Endometrium (tissue), 2 donors: ENCODE measurements at regions not wholly inside any gene's neighbourhood (a gene's known extent, or its start where the extent isn't known, plus 50 kb on each side); places are given as distances from the start of the nearest gene placed in this dataset.

Experiments
- FAIRE-seq: peaks from 2 replicates; lab custom pipeline; 2012; peaks lifted over from hg19 to GRCh38; lab: Jason Lieb, UNC
- donor health status: control.
- donor health status: control.

DNA sequence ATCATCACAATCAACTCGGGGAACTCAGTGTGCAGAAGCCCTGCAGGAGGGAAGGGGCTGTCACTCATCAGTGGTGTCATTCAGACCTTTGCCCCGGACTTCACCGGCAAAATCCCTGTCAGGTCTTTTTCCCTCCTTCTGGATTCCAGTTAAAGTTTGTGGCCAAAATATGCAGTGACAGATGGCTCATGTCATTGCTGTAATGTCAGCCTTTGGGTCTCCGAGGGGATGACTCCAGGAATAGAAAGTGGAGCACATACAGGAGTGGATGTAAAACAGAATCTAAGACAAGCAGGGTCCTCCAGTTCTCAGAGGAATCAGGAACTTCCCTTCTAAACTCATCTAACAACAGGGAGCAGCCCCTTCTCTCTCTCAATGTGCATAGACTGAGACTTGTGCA lies 130.3 kb upstream of the RASSF8 start:
- FAIRE-seq = no peak

DNA sequence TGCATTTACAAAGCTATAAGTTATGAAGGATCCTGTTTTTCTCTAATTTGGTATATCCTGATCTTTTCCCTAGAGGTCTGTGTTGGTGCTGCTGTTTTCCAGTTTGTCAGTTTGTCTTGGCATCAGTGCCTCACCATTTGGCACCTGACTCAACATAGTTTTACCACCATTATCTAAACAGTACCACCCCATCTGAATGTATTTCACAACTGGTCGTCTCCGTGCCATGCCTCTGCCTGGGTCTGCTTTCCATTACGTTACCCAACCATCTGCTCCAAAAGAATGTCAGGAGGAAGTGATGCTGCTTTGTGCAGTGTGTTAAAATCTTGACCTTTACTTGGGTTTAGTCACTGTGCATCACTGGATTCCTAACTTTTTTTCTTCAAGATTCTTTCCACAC lies 129.3 kb upstream of the RASSF8 start:
- FAIRE-seq = no peak

DNA sequence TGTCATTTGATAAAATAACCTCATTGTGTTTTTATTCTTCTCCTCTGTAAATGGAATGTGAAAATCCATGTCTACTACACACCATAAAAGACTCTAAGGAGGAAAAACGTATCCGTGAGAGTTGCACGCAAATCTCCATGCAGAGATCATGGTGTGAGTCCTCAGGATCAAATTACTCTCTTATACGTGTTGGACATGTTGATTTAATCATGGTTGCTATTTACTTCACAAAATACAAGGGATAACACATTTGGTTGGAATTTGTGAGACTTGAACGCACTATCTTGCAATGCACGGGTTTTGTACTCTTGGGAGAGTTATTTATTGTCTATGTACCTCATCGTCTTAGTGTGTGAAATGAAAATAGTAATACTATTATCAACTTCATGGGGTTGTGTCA lies 128.0 kb upstream of the RASSF8 start:
- FAIRE-seq = no peak

DNA sequence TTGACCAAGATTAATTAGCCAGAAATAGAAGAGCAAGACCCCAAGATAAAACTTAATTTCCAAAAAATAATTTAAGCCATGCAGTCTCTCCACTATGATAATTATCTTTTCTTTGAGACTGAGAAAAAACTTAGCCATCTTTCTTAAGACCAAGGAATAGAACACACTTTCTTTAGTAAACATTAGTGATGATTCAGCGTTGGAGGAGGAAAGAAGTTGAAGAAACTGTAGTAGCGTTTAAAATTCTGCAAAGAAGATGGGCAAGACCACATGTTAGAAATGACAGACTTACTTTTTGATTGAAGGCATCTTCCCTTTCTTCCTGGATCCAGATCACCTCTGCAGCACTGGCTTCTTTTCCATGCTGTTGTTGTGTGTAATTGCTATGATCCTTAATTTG lies 124.8 kb upstream of the RASSF8 start:
- peak; percentile 21 for FAIRE-seq

DNA sequence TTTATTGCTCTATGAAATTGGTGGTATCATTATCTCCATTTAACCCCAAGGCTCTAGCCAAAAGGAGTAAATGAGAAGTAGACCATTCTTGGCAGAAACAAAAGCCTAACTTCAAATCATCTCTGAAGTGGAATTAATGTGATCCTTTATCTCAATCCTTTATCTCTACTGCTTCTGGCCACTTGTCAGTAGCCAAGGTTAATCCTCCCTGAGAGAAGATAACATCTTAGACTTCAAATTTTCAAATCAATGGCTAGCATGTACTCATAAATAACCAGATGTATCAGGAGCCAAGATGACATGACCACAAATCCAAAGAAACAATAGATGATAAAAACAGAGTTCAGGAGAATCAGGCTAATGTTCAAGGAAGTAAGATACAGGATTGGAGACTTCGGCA lies 123.1 kb upstream of the RASSF8 start:
- FAIRE-seq = no peak

DNA sequence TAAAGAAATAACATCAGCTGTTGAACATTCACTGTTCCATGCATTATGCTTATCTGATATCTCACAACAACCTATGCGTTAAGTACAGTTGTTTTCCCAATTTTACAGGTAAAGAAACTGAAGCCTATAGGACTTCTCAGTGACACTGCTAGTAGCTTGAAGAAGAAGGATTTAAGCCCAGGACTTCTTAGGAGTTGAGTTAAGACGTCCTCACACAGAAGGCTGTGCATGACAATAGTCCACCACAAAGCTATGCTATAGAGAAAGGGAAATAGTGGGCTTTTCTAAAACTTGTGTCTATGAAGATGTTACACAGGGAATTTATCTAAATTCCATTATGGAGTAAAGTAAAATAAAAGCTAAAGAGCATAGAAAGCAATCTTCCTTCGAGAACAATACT lies 120.5 kb upstream of the RASSF8 start:
- FAIRE-seq = no peak

DNA sequence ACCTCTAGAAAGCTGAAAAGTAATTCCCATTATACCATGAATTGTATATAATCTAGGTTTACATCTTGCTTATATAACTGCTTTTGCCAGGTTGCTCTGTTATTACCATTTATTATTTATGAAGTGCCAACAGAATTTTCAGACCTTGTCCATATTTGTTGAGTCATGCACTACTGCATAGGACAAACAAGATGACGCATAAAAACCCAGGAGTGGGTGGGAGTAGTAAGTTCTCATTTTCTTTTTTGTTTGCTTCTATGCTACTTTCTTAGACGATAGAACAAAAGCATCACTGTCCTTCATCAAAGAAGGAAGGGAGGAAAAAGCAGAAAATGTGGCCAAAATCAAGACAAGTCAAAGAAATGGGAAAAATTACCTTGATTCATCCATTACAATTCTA lies 119.0 kb upstream of the RASSF8 start:
- no peak for FAIRE-seq

DNA sequence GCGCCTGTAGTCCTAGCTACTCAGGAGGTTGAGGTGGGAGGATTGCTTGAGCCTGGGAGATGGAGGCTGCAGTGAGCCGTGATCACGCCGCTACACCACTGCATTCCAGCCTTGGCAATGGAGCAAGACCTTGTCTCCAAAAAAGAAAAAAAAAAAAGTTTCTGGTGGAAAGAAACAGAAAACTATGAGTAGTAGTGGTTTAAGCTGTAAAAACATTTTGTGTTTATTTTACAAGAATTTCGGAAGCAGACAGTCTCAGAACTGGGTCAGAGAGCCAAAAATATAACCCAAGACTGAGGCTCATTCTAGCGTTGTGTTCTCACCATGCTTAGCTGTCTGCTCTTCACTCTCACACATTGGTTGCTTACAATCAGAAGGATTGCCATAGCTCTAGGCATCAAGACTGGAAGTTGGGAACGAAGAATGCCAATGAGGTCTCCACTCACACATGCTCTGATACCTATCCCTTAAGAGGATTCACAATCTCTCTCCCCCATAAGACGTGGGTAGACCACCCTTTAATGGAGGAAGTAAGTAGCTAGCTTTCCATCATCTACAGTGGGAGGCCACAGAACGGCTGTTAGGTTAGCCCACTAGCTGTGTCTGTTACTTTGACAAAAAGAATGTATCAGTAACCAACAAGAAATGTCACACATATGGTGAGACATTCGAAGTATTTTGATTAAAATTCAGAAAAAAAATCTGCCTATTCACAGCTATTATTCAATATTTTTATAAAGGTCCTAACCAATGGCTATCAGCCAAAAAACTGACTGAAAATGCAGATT lies 117.6 kb upstream of the RASSF8 start:
- no peak for FAIRE-seq

DNA sequence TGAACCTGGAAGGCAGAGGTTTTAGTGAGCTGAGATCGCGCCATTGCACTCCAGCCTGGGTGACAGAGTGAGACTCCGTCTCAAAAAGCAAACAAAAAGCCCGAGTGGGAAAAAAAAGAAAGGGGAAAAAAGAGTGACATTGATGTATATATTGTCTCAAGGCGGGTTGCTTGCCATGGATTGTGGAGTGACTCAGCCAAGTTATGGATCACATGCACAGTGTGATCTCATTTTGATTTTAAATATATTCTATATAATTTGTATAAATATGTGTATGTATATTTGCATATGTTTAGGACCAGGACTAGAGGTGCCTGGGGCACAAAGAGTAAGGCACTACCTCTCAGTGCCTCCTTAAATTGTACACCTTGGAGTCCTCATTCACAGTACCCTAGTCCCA lies 116.2 kb upstream of the RASSF8 start:
- FAIRE-seq = no peak

DNA sequence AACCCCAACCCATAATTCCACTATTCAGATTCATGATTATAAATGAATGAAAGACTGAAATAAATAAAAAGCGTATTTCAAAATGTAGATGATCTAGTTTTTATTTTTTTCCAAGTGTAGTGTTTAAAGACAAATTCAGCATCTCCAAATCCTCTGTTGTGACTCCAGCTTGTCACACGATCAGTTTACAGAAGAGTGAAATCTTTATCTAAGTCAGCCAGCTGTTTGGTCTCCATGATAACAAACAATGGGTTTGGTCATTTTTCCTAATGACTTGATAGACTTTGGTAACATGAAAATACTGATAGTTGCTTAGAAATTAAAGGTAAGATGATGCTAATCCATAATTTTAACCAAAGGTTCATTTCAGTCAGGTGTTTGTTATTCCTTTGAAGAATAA lies 114.5 kb upstream of the RASSF8 start:
- FAIRE-seq = no peak

DNA sequence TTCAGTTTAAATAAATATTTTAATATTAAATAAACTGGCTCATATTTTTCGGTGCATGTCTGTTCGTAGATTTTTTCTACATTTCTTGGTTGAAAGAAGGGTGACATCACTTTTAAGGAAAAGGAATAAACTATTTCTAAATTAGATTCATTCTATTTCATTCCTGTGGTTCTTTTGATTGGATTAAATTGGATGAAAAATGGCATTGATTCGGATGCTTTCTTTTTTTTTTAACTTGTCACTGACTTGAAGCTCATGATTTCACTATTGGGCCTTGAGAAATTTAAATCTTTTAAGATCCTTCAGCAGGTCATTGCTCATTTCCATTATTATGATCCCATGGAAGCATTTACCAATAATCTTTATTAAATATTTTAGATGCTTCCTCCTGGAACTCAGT lies 113.1 kb upstream of the RASSF8 start:
- no peak for FAIRE-seq

DNA sequence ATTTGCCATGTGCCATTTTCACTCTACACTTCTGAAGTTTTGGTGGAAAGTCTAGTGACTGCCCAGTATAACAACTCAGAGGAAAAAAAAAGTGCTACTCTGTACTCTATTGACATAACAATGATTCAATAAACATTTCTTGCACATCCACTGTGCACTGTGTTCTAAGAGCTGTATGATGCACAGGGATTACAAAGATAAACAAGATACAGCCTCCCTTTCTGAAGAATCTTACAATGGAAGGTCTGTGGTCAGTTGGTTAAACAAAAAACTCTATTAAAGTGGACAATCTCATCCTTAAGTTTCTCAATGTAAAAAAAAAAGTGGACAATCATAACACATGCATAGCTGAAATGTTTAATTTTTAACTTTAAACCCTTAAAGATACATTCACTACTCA lies 105.7 kb upstream of the RASSF8 start:
- FAIRE-seq = no peak

DNA sequence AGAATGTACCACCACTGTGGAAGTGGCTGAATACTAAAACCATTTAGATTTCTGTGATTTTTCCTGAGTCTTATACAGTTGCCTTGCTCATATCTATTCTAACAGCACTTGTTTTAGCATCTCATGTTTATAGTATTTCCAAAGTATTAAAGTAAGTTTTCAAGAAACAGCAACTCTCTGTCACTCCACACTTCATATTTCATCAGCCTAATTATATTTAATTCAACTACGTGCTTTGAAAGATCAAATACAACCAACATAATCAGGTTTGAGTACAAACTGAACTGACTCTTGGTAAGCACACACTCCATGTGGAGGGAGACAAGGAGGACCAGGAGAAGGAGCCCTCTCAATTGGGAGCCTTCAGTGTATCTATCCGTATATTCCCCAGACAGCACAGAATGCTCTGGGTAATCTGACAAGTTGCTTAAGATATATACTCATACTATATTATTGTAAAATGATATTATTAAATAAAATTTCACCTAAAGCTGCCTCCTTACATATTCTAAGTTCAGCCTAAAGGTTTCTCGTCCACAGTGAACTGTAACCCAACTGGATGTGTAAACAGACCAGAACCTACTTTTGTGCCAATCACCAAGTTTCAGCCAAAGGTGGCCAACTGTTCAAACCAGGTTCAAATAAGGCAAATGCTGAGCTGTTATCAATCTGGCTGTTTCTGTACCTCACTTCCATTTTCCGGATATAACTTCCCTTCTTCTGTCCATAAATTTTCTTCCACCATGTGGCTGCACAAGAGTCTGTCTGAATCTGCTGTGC lies 105.0 kb upstream of the RASSF8 start:
- FAIRE-seq = no peak

DNA sequence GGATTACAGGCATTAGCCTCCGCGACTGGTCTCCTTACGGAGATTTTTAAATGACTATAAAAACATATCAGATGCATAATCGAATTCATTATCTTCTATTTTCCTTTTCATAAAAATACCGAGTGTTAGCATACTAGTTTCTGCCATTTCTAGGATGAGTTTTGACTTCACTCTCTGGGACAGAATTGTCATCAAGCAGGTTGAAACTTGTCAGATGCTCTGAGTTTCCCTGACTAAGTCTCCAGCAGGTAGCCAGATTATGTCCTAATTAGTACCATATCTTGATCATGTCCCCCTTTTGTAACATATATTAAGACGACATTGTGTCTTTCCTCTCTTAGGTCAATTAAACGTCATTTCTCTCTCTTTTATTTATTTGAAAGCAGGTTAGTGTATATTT lies 103.5 kb upstream of the RASSF8 start:
- FAIRE-seq = no peak

DNA sequence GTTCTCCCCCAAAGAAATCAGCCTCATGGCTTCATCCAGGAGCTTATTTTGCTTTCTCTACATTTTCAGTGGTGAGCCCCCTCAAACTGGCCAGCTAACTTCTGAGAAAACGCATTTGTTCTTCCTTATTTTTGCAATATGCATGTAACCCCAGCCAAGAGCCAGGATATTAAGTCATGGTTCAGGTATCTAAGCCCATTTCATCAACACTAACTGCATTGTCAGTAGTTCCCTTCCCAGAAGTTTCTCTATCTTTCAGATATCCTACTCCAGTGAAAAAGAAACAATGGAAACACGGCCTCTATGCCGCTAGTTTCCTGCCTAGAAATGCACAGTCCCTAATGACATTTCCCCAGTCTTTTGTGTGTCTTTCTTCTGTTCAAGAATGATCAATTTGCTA lies 102.8 kb upstream of the RASSF8 start:
- no peak for FAIRE-seq

DNA sequence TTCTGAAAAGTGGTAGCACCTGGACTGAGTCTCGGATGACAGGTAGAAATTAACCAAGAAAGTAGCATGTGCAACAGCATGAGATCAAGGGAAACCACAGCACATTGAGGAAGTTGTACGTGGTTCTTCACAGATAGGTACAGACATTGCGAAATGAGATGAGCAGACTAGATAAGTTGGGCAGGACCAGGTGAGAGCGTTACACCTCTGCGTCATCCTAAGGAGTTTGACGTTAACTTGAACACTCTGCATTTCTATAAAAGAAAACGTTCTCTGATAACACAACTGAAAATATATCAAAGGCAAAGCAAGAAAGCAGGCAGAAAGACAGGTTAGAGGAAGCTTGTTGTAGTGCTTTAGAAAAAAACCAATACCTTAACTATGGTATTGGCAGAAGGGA lies 98.5 kb upstream of the RASSF8 start:
- FAIRE-seq = no peak

DNA sequence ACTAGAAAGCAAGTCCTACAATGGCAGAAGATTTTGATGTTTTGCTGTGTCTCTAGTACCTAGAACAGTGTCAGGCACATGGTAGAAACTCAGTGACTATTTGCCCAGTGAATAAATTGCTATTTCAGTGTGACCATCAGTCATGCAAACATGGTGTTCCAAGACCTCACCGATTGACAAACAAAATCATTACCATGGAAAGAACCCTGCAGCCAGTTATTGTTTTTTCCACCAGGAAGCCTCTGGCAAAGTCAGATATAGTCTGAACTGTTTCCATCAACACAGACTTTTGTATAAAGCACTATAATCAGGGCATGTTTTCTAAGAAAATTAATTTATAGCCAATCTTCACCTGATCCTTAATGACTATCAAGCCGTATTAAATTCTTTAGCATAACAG lies 97.3 kb upstream of the RASSF8 start:
- FAIRE-seq = no peak

DNA sequence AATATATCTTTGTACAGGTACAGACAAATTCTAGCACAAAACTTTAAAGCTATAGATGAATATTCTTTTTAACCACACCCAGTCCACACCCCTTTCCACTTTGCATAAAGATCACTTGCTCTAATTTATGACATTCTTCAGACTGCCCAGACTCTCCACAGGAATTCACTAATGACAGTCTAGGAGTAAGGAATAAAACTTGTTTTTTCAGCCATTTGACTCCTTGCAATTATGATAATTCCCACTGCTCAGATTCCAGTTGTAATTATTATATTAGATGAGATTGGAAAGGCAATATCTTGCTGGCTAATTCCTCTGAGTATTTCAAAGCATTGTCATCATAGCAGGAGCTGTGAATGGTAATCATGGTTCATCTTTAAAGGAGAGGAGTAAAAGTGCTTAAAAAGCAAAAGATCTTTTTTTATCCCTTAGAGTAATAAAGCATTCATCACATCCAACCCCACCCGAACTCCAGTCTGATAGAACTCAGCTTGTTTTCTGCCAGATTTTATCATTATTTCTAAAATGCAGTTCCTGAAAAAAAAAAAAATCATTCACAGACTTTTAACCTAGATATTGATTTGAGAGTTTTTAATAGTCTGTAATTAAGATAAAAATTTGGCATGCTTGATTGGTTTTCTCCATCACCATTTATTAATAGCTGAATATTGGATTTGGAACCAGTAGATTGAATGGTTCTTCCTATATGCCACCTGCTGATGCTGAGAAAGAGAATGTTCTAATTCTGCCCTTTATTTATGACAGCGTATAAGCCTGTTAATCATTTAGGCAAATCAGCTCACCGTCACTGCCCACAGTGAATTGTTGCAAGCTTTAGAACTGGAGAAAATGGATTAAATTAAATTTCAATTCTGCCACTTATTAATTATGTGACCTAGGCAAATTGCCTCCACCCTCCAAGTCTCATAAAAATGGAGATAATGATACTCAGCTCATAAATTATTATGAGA lies 93.9 kb upstream of the RASSF8 start:
- FAIRE-seq = no peak

DNA sequence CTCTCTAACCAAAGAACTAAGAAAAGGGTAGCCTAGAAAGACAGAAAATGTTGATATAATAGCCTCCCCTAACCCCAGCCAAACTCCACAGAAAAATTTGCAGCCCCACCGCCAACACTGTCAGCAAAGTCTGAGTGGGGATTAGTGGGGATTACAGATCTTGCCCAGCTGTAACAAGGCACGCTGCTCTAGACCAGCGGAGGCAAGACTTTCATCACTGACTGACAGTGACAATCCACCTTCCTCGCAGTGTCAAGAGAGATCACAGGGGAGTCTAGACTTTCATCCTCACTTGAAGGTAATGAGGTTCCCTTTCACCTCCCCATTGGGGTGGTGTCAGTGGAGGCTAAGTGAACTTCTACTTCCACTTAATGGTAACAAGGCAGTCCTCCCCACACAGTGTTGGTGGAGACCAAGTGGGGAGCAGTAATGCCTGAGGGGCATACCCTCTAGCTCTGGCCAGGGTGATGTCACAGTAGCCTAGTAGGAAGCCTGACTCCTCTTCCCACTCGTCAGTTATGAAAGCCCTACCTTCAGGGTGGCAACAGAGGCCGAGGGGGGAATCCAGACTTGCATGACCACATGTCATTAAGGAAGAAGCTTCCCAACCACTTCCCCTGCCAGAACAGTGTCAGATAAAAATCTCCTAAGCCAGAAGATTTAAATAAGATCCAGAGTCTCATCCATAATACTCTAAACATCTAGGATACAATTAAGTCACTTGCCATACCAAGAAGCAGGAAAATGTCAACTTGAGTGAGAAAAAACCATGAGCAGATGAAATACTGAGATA lies 91.7 kb upstream of the RASSF8 start:
- FAIRE-seq = no peak

DNA sequence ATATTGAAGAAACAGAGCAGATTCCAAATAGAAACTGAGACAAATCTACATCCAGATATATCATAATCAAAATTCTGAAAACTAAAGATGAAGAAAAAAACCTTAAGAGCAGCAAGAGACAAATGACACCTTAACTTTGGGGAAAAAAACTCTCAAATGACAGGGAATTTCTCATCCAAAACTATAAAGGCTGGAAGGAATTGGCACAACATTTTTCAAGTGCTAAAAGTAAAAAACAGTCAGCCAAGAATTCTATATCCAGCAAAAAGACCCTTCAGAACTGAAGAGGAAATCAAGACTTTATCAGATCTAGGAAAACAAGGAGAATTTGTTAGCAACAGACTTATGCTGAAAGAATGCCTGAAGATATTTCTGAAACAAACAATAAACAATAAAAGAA lies 90.3 kb upstream of the RASSF8 start:
- FAIRE-seq = no peak

DNA sequence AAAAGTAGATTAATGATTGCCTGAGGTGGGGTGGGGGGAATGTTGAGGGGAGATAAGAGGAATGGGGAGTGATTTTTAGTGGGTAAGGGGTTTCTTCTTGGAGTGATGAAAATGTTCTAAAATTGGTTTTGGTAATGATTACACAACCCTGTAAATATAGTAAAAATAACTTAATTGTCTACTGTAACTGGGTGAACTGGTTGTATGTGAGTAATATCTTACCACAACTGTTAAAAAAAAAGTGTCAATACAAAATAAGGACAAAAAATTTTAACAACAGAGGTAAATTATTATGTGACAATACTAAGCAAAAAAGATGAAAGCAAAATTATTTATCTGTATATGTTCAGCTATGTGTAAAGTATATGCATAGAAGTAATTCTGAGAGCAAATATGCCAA lies 86.3 kb upstream of the RASSF8 start:
- no peak for FAIRE-seq

DNA sequence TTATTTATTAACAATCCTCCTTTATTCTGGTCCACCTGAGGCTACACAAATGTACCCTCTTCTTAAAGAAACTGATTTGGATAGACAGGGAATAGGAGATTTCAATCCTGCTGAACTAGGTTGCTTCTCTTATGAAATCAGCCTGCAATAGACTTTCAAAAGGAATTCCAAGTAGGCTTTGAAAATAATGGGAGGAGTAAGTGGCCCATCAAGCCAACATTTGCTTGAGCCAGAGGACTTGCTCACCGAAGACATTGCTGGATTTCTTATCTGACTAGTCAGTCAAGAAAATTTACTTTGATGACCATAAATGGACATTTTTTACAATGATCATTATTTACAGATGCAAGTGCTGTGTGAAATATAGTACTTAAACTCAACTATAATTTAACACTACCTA lies 82.8 kb upstream of the RASSF8 start:
- FAIRE-seq = no peak
